HepG2 (cell line): ENCODE measurements at regions not wholly inside any gene's neighbourhood (a gene's known extent, or its start where the extent isn't known, plus 50 kb on each side); places are given as distances from the start of the nearest gene placed in this dataset.
A peak's percentile ranks its signal among the peaks of the same experiment; 100 is the strongest.

Experiments used
- ATAC-seq: fragments of 200-7000 bp; cut with Tn5 transposase; 3 replicates; pipeline ENCODE4 v1.9.1; 2020; ENCODE audit warnings: mild to moderate bottlenecking, moderate library complexity
- BruUV-seq: library from RNA; stranded (reverse); fragments of 400-500 nt; replicated peaks from 2 replicates; lab custom pipeline; 2021; lab: Mats Ljungman, UMichigan
- CTCF ChIA-PET: fragments of 300-600 bp; formaldehyde crosslinking; extraction: SDS; loops from one replicate; lab custom pipeline; 2021; ENCODE audit warnings: low total read pairs, inconsistent platforms, low intra/inter-chr PET ratio; lab: Yijun Ruan, JAX
- POLR2A ChIA-PET: fragments of 350-600 bp; sonication (Branson Sonifier 250); formaldehyde crosslinking; loops from one replicate; lab custom pipeline; 2020; ENCODE audit warnings: antibody characterized with exemption, inconsistent platforms; lab: Yijun Ruan, JAX
- DNase-seq: peaks from one replicate; pipeline ENCODE4 v3.0.0-alpha.2; 2015; ENCODE audit warnings: low spot score
- FAIRE-seq: peaks from 3 replicates; lab custom pipeline; 2011; peaks lifted over from hg19 to GRCh38; lab: Jason Lieb, UNC
- H2AFZ ChIP-seq: one replicate; pipeline ENCODE4 v1.6.1; 2011; ENCODE audit warnings: low read length, inconsistent platforms
- H3K27ac ChIP-seq: fragments of 300-600 bp; 3 replicates; pipeline ENCODE4 v1.8.0; 2011; ENCODE audit warnings: mixed run types, mild to moderate bottlenecking, mixed read lengths, low read length, inconsistent platforms; ENCODE audit not compliant: insufficient read depth; ENCODE audit errors: extremely low read length
- H3K27me3 ChIP-seq, 2 experiments: fragments of 200-600 bp in 1 of 2; 2 replicates in 1 of 2; 3 replicates in 1 of 2; pipeline versions ENCODE4 v1.6.0 to v1.8.0; 2011; ENCODE audit warnings: low read length in 2 of 2, mild to moderate bottlenecking in 2 of 2, moderate library complexity in 2 of 2, inconsistent platforms in 1 of 2; ENCODE audit not compliant: insufficient read depth in 2 of 2, control insufficient read depth in 1 of 2
- H3K36me3 ChIP-seq, 2 experiments: fragments of 200-600 bp in 1 of 2; replicated peaks in 1 of 2; 2 replicates in 1 of 2; 3 replicates in 1 of 2; pipeline versions ENCODE4 v1.5.1 to v1.8.0; 2011; ENCODE audit warnings: low read length in 2 of 2, inconsistent platforms in 1 of 2; ENCODE audit not compliant: insufficient read depth in 2 of 2, control insufficient read depth in 1 of 2
- H3K4me1 ChIP-seq: 2 replicates; pipeline ENCODE4 v1.5.1; 2012; ENCODE audit warnings: low read length, inconsistent platforms; ENCODE audit not compliant: insufficient read depth
- H3K4me2 ChIP-seq: 2 replicates; pipeline ENCODE4 v1.6.0; 2011; ENCODE audit warnings: low read depth, low read length, inconsistent platforms
- H3K4me3 ChIP-seq, 3 experiments: fragments of 200-600 bp in 1 of 3; sonication (generic), shearing (Covaris generic) in 1 of 3; replicated peaks in 1 of 3; 2 replicates each; pipeline ENCODE4 v1.5.1; 2011 to 2016; ENCODE audit warnings: low read length in 3 of 3, inconsistent platforms in 2 of 3, low read depth in 2 of 3, mild to moderate bottlenecking in 2 of 3, control low read depth in 1 of 3, mixed read lengths in 1 of 3; ENCODE audit not compliant: insufficient read depth in 1 of 3
- H3K79me2 ChIP-seq: one replicate; pipeline ENCODE4 v1.6.1; 2011; ENCODE audit warnings: low read length, inconsistent platforms; ENCODE audit not compliant: insufficient read depth
- H3K9ac ChIP-seq: 2 replicates; pipeline ENCODE4 v1.6.0; 2011; ENCODE audit warnings: mild to moderate bottlenecking, low read depth, low read length, inconsistent platforms; ENCODE audit not compliant: insufficient read depth
- H3K9me3 ChIP-seq: 2 replicates; pipeline ENCODE4 v1.5.1; 2012; ENCODE audit warnings: mild to moderate bottlenecking, low read length
- H4K20me1 ChIP-seq: 2 replicates; pipeline ENCODE4 v1.6.0; 2011; ENCODE audit warnings: inconsistent platforms, mild to moderate bottlenecking, low read length, moderate library complexity; ENCODE audit not compliant: insufficient read depth
- HDAC2 ChIP-seq: sonication (generic); formaldehyde crosslinking; IDR thresholded peaks from 2 replicates; pipeline ENCODE4 v1.4.0; 2020; ENCODE audit warnings: missing genetic modification reagents
- IRF2 ChIP-seq: IDR thresholded peaks from 2 replicates; pipeline ENCODE4 v1.6.1; 2018; ENCODE audit warnings: missing genetic modification reagents, missing compliant biosample characterization
- KMT2B ChIP-seq: IDR thresholded peaks from 2 replicates; pipeline ENCODE4 v1.6.1; 2016; ENCODE audit warnings: missing genetic modification reagents, missing compliant biosample characterization
- NFYB ChIP-seq: sonication (generic); formaldehyde crosslinking; IDR thresholded peaks from 2 replicates; pipeline ENCODE4 v1.4.0; 2020; ENCODE audit warnings: missing genetic modification reagents
- NFYC ChIP-seq: IDR thresholded peaks from 2 replicates; pipeline ENCODE4 v1.6.1; 2016; ENCODE audit warnings: missing genetic modification reagents, missing compliant biosample characterization
- SIX1 ChIP-seq: sonication (generic); formaldehyde crosslinking; IDR thresholded peaks from 2 replicates; pipeline ENCODE4 v1.4.0; 2020; ENCODE audit warnings: missing genetic modification reagents, borderline replicate concordance
- ZFAT ChIP-seq: sonication (generic); formaldehyde crosslinking; conservative IDR thresholded peaks from 2 replicates; pipeline ENCODE4 v1.8.1; 2023; ENCODE audit warnings: missing genetic modification reagents, inconsistent platforms
- WGBS: methylation state at CpG from one replicate; pipeline ENCODE4 v1.1.6; 2017; ENCODE audit warnings: low lambda C conversion rate; 5-methylcytosine and 5-hydroxymethylcytosine counted together
- in situ Hi-C: cut with HindIII; loops from 2 replicates; pipeline ENCODE4 v1.10.0; 2017; ENCODE audit warnings: low pct_unique_long_range_greater_than_20kb; ENCODE audit not compliant: extremely low pct_ligation_motif_present
- intact Hi-C: fragments of 100-400 bp; cut with micrococcal nuclease; formaldehyde crosslinking; loops from one replicate; pipeline ENCODE4 v1.10.0; 2022; ENCODE audit not compliant: unreplicated experiment
- TF ChIP-seq, protein P1 (sequence below): sonication (generic); formaldehyde crosslinking; IDR thresholded peaks from 2 replicates; pipeline ENCODE4 v1.4.0; 2020; ENCODE audit warnings: low read depth, mild to moderate bottlenecking, missing genetic modification reagents

DNA sequence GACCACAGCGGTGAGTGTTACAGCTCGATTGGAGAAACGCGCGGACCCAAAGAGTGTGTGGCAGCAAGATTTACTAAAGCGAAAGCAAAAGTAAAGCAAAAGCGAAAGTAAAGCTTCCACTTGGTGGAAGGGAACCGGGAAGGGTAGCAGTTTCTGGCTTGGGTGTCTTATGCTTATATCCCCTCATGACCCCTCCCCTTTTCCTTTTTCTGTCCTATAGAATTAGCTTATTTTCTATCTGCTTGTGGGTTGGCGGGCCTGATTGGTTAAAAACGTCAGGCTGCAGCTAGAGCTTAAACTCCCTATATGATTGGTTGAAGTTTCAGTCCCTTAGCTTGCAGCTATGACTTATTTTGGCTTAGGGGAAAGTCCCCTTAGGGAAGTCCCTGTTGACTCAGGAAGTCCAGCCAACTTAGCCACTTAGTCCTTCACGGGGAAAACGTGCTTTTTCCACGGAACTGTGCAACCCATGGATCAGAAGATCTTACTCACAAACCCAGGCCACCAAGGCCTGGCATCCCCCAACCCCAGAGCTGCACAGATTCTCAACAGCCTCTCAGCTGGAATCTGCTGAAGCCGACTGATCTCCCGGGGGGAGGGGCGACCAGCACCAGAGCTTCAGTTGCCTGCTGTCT is 114.2 kb upstream of the ADAMTS16 start:
- no peaks in the 10 kb centered on the region for H3K27me3 ChIP-seq
- ATAC-seq (peak; percentile 79), DNase-seq (peak; percentile 38), FAIRE-seq (peak; percentile 32)
- no peaks in the 10 kb centered on the region for H4K20me1 ChIP-seq
- no peak overlapping the region for H3K27ac ChIP-seq
- in situ Hi-C loops (no loop called here), intact Hi-C loops (no loop called here)
- H3K4me1 ChIP-seq: peaks cover 8% of the 10 kb centered on the region
- ChIA-PET POLR2A (interaction anchor here (0.7 to 1.4 kb wide), 2 partner anchors 11 to 37 kb away, joined by 3 to 6 read pairs; no protein-coding TSS in a partner anchor), CTCF (no interaction called here)
- H3K4me2 ChIP-seq: peak overlapping the region; percentile 82
- peak; percentile 55 for TF ChIP-seq NFYB (CRISPR knock-in tag)
- TF ChIP-seq IRF2: peak; percentile 100
- 0 out of 2 replicates have a peak, but pooled peaks have one; percentile 59 for TF ChIP-seq ZFAT (CRISPR knock-in tag)
- TF ChIP-seq KMT2B (CRISPR knock-in tag): peak; percentile 33; the same call in 1 of the 2 replicates
- TF ChIP-seq, protein P1, sequence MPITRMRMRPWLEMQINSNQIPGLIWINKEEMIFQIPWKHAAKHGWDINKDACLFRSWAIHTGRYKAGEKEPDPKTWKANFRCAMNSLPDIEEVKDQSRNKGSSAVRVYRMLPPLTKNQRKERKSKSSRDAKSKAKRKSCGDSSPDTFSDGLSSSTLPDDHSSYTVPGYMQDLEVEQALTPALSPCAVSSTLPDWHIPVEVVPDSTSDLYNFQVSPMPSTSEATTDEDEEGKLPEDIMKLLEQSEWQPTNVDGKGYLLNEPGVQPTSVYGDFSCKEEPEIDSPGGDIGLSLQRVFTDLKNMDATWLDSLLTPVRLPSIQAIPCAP (CRISPR knock-in tag): peak; percentile 95; the same call in 1 of the 2 replicates
- TF ChIP-seq NFYC (CRISPR knock-in tag): peak; percentile 59
- TF ChIP-seq HDAC2 (CRISPR knock-in tag): no peak
- TF ChIP-seq SIX1 (CRISPR knock-in tag): no peak
- peak overlapping the region; percentile 73 to 89 (median 76) for H3K4me3 ChIP-seq
- H2AFZ ChIP-seq: peak overlapping the region; percentile 90
- WGBS: 20% methylated on average over 16 of the region's 16 CpGs
- H3K9me3 ChIP-seq: no peaks in the 10 kb centered on the region
- BruUV-seq: no TSS peak
- no peaks in the 10 kb centered on the region for H3K79me2 ChIP-seq
- no peaks in the 10 kb centered on the region for H3K36me3 ChIP-seq
- H3K9ac ChIP-seq: peak overlapping the region; percentile 52
